Small intestine (tissue), 7 donors: ENCODE measurements at regions not wholly inside any gene's neighbourhood (a gene's known extent, or its start where the extent isn't known, plus 50 kb on each side); places are given as distances from the start of the nearest gene placed in this dataset.

Source experiments
- DNase-seq, 2 donors: peaks; one replicate each; pipeline versions ENCODE4 v3.0.0 to v3.0.0-alpha.2; 2013
- FAIRE-seq: peaks from 2 replicates; lab custom pipeline; 2012; peaks lifted over from hg19 to GRCh38; lab: Jason Lieb, UNC
- H3K27ac ChIP-seq, 3 donors: one replicate each; pipeline ENCODE4 v1.5.1; 2013; ENCODE audit warnings: low read length in 2 of 3, mild to moderate bottlenecking in 2 of 3, control low read depth in 1 of 3, inconsistent platforms in 1 of 3, low read depth in 1 of 3, moderate library complexity in 1 of 3
- H3K27me3 ChIP-seq, 3 donors: one replicate each; pipeline ENCODE4 v1.6.1; 2013; ENCODE audit warnings: low read length in 3 of 3, inconsistent platforms in 1 of 3; ENCODE audit not compliant: control insufficient read depth in 3 of 3, insufficient read depth in 3 of 3
- H3K36me3 ChIP-seq, 3 donors: one replicate each; pipeline ENCODE4 v1.6.1; 2013; ENCODE audit warnings: low read length in 3 of 3, inconsistent platforms in 1 of 3, low read depth in 1 of 3, mild to moderate bottlenecking in 1 of 3, moderate library complexity in 1 of 3; ENCODE audit not compliant: control insufficient read depth in 3 of 3, insufficient read depth in 2 of 3
- H3K4me1 ChIP-seq, 3 donors: one replicate each; pipeline ENCODE4 v1.6.1; 2013; ENCODE audit warnings: low read length in 2 of 3, inconsistent platforms in 1 of 3, low read depth in 1 of 3, mild to moderate bottlenecking in 1 of 3, moderate library complexity in 1 of 3; ENCODE audit not compliant: control insufficient read depth in 3 of 3, insufficient read depth in 2 of 3
- H3K4me3 ChIP-seq, 3 donors: one replicate each; pipeline ENCODE4 v1.5.1; 2013; ENCODE audit warnings: low read length in 3 of 3, control low read depth in 1 of 3, inconsistent platforms in 1 of 3, low read depth in 1 of 3, mild to moderate bottlenecking in 1 of 3, moderate library complexity in 1 of 3
- H3K9me3 ChIP-seq, 2 donors: one replicate each; pipeline ENCODE4 v1.6.1; 2013; ENCODE audit warnings: low read depth in 1 of 2, low read length in 1 of 2; ENCODE audit not compliant: control insufficient read depth in 2 of 2, insufficient read depth in 1 of 2
- WGBS, 3 donors: extraction: QIAGEN DNeasy Blood & Tissue Kit; methylation state at CpG; one replicate each; pipeline ENCODE4 v1.1.7; 2013; 5-methylcytosine and 5-hydroxymethylcytosine counted together
- donor health status: healthy with polysubstance abuse.
- donor health status: control.
- donor health status: control.
- donor health status: Bipolar disorder and iron deficiency.
- donor health status: healthy.

DNA sequence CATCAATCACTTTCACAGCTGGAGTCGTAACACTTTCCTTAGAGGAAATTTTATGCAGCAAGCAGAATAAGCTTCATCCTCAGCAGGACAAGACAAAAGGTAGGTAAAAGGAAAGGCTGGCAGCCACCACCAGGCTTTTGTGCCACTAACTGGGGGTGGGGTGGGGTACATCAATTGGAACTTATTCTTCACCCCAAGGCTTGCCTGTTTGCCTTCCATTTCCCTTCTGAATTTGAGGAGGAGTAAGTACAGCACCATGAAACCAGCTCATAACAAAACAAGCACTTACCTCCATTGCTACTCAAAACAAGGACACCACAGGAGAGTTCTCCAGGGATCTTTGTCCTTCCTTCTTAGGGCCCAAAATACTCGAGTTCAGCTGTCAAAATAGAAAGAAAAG, 296.8 kb downstream of the ARRDC4 start:
- Histone ChIP-seq H3K27me3 (no peaks in the 10 kb centered on the region), H3K4me1 (no peaks in the 10 kb centered on the region), H3K9me3 (no peaks in the 10 kb centered on the region), H3K36me3 (no peaks in the 10 kb centered on the region), H3K27ac (no peak overlapping the region), H3K4me3 (no peak overlapping the region)
- no peak for FAIRE-seq
- 10 to 28% (median 18%) methylated on average over 2 of the region's 2 CpGs for WGBS, 3 donors
- DNase-seq = no peak

GRCh38 chr15:98263787-98264186, 303.3 kb downstream of the ARRDC4 start:
- Histone ChIP-seq H3K27me3 (no peaks in the 10 kb centered on the region), H3K4me3 (no peak overlapping the region), H3K36me3 (no peaks in the 10 kb centered on the region), H3K4me1 (no peaks in the 10 kb centered on the region), H3K27ac (no peak overlapping the region), H3K9me3 (peaks cover 0 to 6% of the 10 kb centered on the region in 2 donors)
- 83 to 92% (median 85%) methylated on average over 2 of the region's 2 CpGs for WGBS, 3 donors
- DNase-seq = no peak
- FAIRE-seq = no peak

GRCh38 chr15:98266295-98266694, 305.8 kb downstream of the ARRDC4 start:
- H3K4me1 ChIP-seq = no peaks in the 10 kb centered on the region
- H3K27ac ChIP-seq = no peak overlapping the region
- FAIRE-seq (no peak), DNase-seq (no peak)
- no peaks in the 10 kb centered on the region for H3K36me3 ChIP-seq
- no peak overlapping the region for H3K4me3 ChIP-seq
- H3K27me3 ChIP-seq = no peaks in the 10 kb centered on the region
- WGBS, 3 donors = 80 to 82% (median 82%) methylated on average over 9 of the region's 9 CpGs
- peaks cover 0 to 6% of the 10 kb centered on the region in 2 donors for H3K9me3 ChIP-seq

DNA sequence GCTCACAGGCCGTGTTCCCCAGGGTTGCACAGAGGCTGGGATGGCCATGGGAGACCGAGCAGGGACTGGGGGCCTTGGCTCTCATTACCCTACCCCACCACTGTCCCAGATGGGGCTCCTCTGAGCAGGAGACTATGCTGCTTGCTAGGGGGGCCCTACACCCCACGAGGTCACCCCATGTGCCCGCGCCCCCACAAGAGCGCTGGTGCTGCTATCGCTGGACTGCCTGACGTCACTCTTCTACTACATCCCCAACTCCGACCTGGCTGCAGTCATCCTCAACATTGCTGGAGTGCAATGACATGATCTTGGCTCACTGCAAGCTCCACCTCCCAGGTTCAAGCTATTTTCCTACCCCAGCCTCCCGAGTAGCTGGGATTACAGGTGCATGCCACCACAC, 307.7 kb downstream of the ARRDC4 start:
- 86 to 90% (median 86%) methylated on average over 10 of the region's 10 CpGs for WGBS, 3 donors
- DNase-seq = no peak
- H3K4me1 ChIP-seq = no peaks in the 10 kb centered on the region
- H3K27ac ChIP-seq = no peak overlapping the region
- FAIRE-seq = no peak
- H3K36me3 ChIP-seq = no peaks in the 10 kb centered on the region
- H3K27me3 ChIP-seq = no peaks in the 10 kb centered on the region
- peaks cover 0 to 6% of the 10 kb centered on the region in 2 donors for H3K9me3 ChIP-seq
- H3K4me3 ChIP-seq = no peak overlapping the region

GRCh38 chr15:98272625-98273024, 312.1 kb downstream of the ARRDC4 start:
- Histone ChIP-seq H3K36me3 (no peaks in the 10 kb centered on the region), H3K4me1 (no peaks in the 10 kb centered on the region), H3K9me3 (peaks cover 0 to 4% of the 10 kb centered on the region in 2 donors), H3K27ac (no peak overlapping the region), H3K27me3 (no peaks in the 10 kb centered on the region), H3K4me3 (no peak overlapping the region)
- WGBS, 3 donors = 60 to 72% (median 65%) methylated on average over 4 of the region's 4 CpGs
- no peak for FAIRE-seq
- DNase-seq = no peak

- H3K9me3 ChIP-seq = no peaks in the 10 kb centered on the region
- H3K27me3 ChIP-seq = no peaks in the 10 kb centered on the region
- WGBS, 3 donors = 55 to 76% (median 67%) methylated on average over 3 of the region's 3 CpGs
- no peak for DNase-seq
- no peak for FAIRE-seq
- H3K27ac ChIP-seq = no peak overlapping the region
- no peaks in the 10 kb centered on the region for H3K36me3 ChIP-seq
- no peaks in the 10 kb centered on the region for H3K4me1 ChIP-seq
- H3K4me3 ChIP-seq = no peak overlapping the region
These were observed 315.5 kb downstream of the ARRDC4 start for GRCh38 chr15:98276018-98276417.

GRCh38 chr15:98277602-98278001, 317.1 kb downstream of the ARRDC4 start:
- H3K27me3 ChIP-seq = peaks cover 0 to 4% (median 0%) of the 10 kb centered on the region in 3 donors
- no peak overlapping the region for H3K4me3 ChIP-seq
- no peaks in the 10 kb centered on the region for H3K9me3 ChIP-seq
- FAIRE-seq = no peak
- DNase-seq = no peak
- H3K4me1 ChIP-seq = no peaks in the 10 kb centered on the region
- 61 to 76% (median 69%) methylated on average over 6 of the region's 6 CpGs for WGBS, 3 donors
- H3K27ac ChIP-seq = no peak overlapping the region
- H3K36me3 ChIP-seq = no peaks in the 10 kb centered on the region

GRCh38 chr15:98280284-98280975, 319.9 kb downstream of the ARRDC4 start:
- no peak overlapping the region for H3K27ac ChIP-seq
- no peaks in the 10 kb centered on the region for H3K9me3 ChIP-seq
- H3K36me3 ChIP-seq = no peaks in the 10 kb centered on the region
- no peaks in the 10 kb centered on the region for H3K4me1 ChIP-seq
- no peak for FAIRE-seq
- no peak overlapping the region for H3K4me3 ChIP-seq
- 62 to 66% (median 64%) methylated on average over 15 of the region's 15 CpGs for WGBS, 3 donors
- H3K27me3 ChIP-seq = peaks cover 0 to 8% (median 0%) of the 10 kb centered on the region in 3 donors
- no peak for DNase-seq

- no peaks in the 10 kb centered on the region for H3K4me1 ChIP-seq
- DNase-seq = no peak
- WGBS, 3 donors = 12 to 29% (median 13%) methylated on average over 3 of the region's 3 CpGs
- H3K27me3 ChIP-seq = peaks cover 0 to 8% (median 0%) of the 10 kb centered on the region in 3 donors
- no peak for FAIRE-seq
- H3K27ac ChIP-seq = no peak overlapping the region
- H3K9me3 ChIP-seq = no peaks in the 10 kb centered on the region
- H3K36me3 ChIP-seq = no peaks in the 10 kb centered on the region
- no peak overlapping the region for H3K4me3 ChIP-seq
These were observed 320.6 kb downstream of the ARRDC4 start for GRCh38 chr15:98281130-98281529.
